ENCODE measurements at regions not wholly inside any gene's neighbourhood (a gene's known extent, or its start where the extent isn't known, plus 50 kb on each side); places are given as distances from the start of the nearest gene placed in this dataset.

- no peak for FAIRE-seq
These were observed 1540.6 kb upstream of the GBE1 start for GRCh38 chr3:83302091-83302490.

GRCh38 chr3:83317605-83318004 lies 1556.2 kb upstream of the GBE1 start:
- FAIRE-seq = no peak

GRCh38 chr3:83320726-83321125 lies 1559.3 kb upstream of the GBE1 start:
- no peak for FAIRE-seq

- no peak for FAIRE-seq
These were observed 1560.0 kb upstream of the GBE1 start for GRCh38 chr3:83321457-83321856.

GRCh38 chr3:83321891-83322290 lies 1560.4 kb upstream of the GBE1 start:
- FAIRE-seq = no peak

- FAIRE-seq = no peak
These were observed 1592.8 kb upstream of the GBE1 start for GRCh38 chr3:83354205-83354604.

GRCh38 chr3:83393276-83393675 lies 1565.5 kb upstream of the CADM2 start:
- no peak for FAIRE-seq

GRCh38 chr3:83403927-83404326 lies 1554.9 kb upstream of the CADM2 start:
- no peak for FAIRE-seq

- no peak for FAIRE-seq
These were observed 1532.5 kb upstream of the CADM2 start for GRCh38 chr3:83426300-83426699.

- no peak for FAIRE-seq
These were observed 1523.8 kb upstream of the CADM2 start for GRCh38 chr3:83434880-83435587.

- FAIRE-seq = no peak
These were observed 1520.6 kb upstream of the CADM2 start for GRCh38 chr3:83438188-83438587.

GRCh38 chr3:83453056-83453455 lies 1505.7 kb upstream of the CADM2 start:
- no peak for FAIRE-seq

- FAIRE-seq = no peak
These were observed 1504.4 kb upstream of the CADM2 start for GRCh38 chr3:83454353-83454752.

- no peak for FAIRE-seq
These were observed 1501.2 kb upstream of the CADM2 start for GRCh38 chr3:83457551-83457950.

GRCh38 chr3:83460052-83460451 lies 1498.7 kb upstream of the CADM2 start:
- FAIRE-seq = no peak

- FAIRE-seq = no peak
These were observed 1497.4 kb upstream of the CADM2 start for GRCh38 chr3:83461411-83461810.

GRCh38 chr3:83477563-83477962 lies 1481.2 kb upstream of the CADM2 start:
- no peak for FAIRE-seq

- FAIRE-seq = no peak
These were observed 1476.3 kb upstream of the CADM2 start for GRCh38 chr3:83482402-83483070.

GRCh38 chr3:83496462-83496861 lies 1462.3 kb upstream of the CADM2 start:
- no peak for FAIRE-seq

GRCh38 chr3:83498361-83499016 lies 1460.3 kb upstream of the CADM2 start:
- FAIRE-seq = no peak

GRCh38 chr3:83500422-83500821 lies 1458.4 kb upstream of the CADM2 start:
- FAIRE-seq = no peak

- no peak for FAIRE-seq
These were observed 1457.9 kb upstream of the CADM2 start for GRCh38 chr3:83500931-83501330.

- FAIRE-seq = no peak
These were observed 1445.7 kb upstream of the CADM2 start for GRCh38 chr3:83513051-83513450.

GRCh38 chr3:83513677-83514076 lies 1445.1 kb upstream of the CADM2 start:
- no peak for FAIRE-seq

Measured in colon (tissue), 2 donors.